SK-N-SH (cell line): ENCODE measurements at regions not wholly inside any gene's neighbourhood (a gene's known extent, or its start where the extent isn't known, plus 50 kb on each side); places are given as distances from the start of the nearest gene placed in this dataset.

ENCODE experiments used
- CTCF ChIA-PET: fragments of 300-600, 350-600 bp; formaldehyde crosslinking; extraction: SDS; loops from one replicate; lab custom pipeline; 2021; lab: Yijun Ruan, JAX
- POLR2A ChIA-PET: fragments of 350-600 bp; sonication (Branson Sonifier 250); formaldehyde crosslinking; extraction: SDS; loops from one replicate; lab custom pipeline; 2020; ENCODE audit warnings: antibody characterized with exemption, inconsistent platforms; lab: Yijun Ruan, JAX
- DNase-seq: peaks from one replicate; pipeline ENCODE4 v3.0.0; 2012
- H2AFZ ChIP-seq: fragments of 200-600 bp; sonication (generic); 2 replicates; pipeline ENCODE4 v1.8.1; 2016; ENCODE audit warnings: antibody characterized with exemption, mild to moderate bottlenecking, low read depth
- H3F3A ChIP-seq: fragments of 200-600 bp; sonication (generic); replicated peaks from 2 replicates; pipeline ENCODE3; 2016; ENCODE audit warnings: antibody characterized with exemption, mild to moderate bottlenecking; ENCODE audit not compliant: insufficient read depth
- H3K27ac ChIP-seq, 2 experiments: fragments of 200-500 bp in 1 of 2; fragments of 200-600 bp in 1 of 2; sonication (Bioruptor generic) in 1 of 2; sonication (generic), shearing (Covaris generic) in 1 of 2; 2 replicates each; pipeline versions ENCODE4 v1.5.1 to v1.6.1; 2014 to 2016; ENCODE audit warnings: low read depth in 2 of 2, inconsistent platforms in 1 of 2, low read length in 1 of 2, mild to moderate bottlenecking in 1 of 2, mixed read lengths in 1 of 2
- H3K27me3 ChIP-seq: fragments of 200-600 bp; sonication (generic), shearing (Covaris generic); 2 replicates; pipeline ENCODE4 v1.6.1; 2016; ENCODE audit warnings: mixed run types; ENCODE audit not compliant: insufficient read depth
- H3K36me3 ChIP-seq, 2 experiments: fragments of 200-500 bp in 1 of 2; fragments of 200-600 bp in 1 of 2; sonication (Bioruptor generic) in 1 of 2; sonication (generic) in 1 of 2; replicated peaks in 1 of 2; 2 replicates each; pipeline versions ENCODE3 to v1.5.1; 2014 to 2016; ENCODE audit warnings: low read length in 1 of 2, mild to moderate bottlenecking in 1 of 2; ENCODE audit not compliant: insufficient read depth in 2 of 2, control insufficient read depth in 1 of 2
- H3K4me1 ChIP-seq, 2 experiments: fragments of 200-500 bp in 1 of 2; fragments of 200-600 bp in 1 of 2; sonication (Bioruptor generic) in 1 of 2; sonication (generic), shearing (Covaris generic) in 1 of 2; 2 replicates each; pipeline versions ENCODE4 v1.5.1 to v1.6.1; 2014 to 2016; ENCODE audit warnings: low read depth in 1 of 2, low read length in 1 of 2, mixed run types in 1 of 2; ENCODE audit not compliant: insufficient read depth in 2 of 2, control insufficient read depth in 1 of 2
- H3K4me2 ChIP-seq: fragments of 200-600 bp; sonication (generic), shearing (Covaris generic); 2 replicates; pipeline ENCODE4 v1.6.1; 2017; ENCODE audit warnings: mixed run types
- H3K4me3 ChIP-seq, 2 experiments: fragments of 200-500 bp in 1 of 2; fragments of 200-600 bp in 1 of 2; sonication (Bioruptor generic) in 1 of 2; sonication (generic), shearing (Covaris generic) in 1 of 2; 2 replicates each; pipeline versions ENCODE4 v1.5.1 to v1.8.1; 2014 to 2016; ENCODE audit warnings: low read depth in 2 of 2, inconsistent platforms in 1 of 2, low read length in 1 of 2, mild to moderate bottlenecking in 1 of 2, mixed read lengths in 1 of 2, moderate library complexity in 1 of 2
- H3K79me2 ChIP-seq: fragments of 200-600 bp; sonication (generic); 2 replicates; pipeline ENCODE4 v1.8.1; 2017; ENCODE audit warnings: mild to moderate bottlenecking; ENCODE audit not compliant: insufficient read depth
- H3K9ac ChIP-seq: fragments of 200-600 bp; sonication (generic); 2 replicates; pipeline ENCODE4 v1.6.1; 2017; ENCODE audit warnings: mixed run types
- H3K9me2 ChIP-seq: fragments of 200-600 bp; sonication (generic); 2 replicates; pipeline ENCODE4 v1.6.1; 2017; ENCODE audit warnings: mixed run types
- H3K9me3 ChIP-seq: fragments of 200-600 bp; sonication (generic); 2 replicates; pipeline ENCODE4 v1.6.1; 2017; ENCODE audit warnings: mixed run types, mild to moderate bottlenecking, moderate library complexity
- H4K20me1 ChIP-seq: fragments of 200-600 bp; sonication (generic); 2 replicates; pipeline ENCODE4 v1.6.1; 2017; ENCODE audit warnings: mild to moderate bottlenecking, mixed run types; ENCODE audit not compliant: insufficient read depth
- CHD2 ChIP-seq: fragments of 150-350 bp; IDR thresholded peaks from 2 replicates; pipeline ENCODE4 v1.6.1; 2018; ENCODE audit warnings: low read length; ENCODE audit not compliant: partially characterized antibody
- ELF1 ChIP-seq: IDR thresholded peaks from 2 replicates; pipeline ENCODE4 v1.4.0; 2012
- EP300 ChIP-seq, 2 experiments: IDR thresholded peaks; 2 replicates each; pipeline versions ENCODE4 v1.4.0 to v1.6.1; 2012; ENCODE audit warnings: borderline replicate concordance in 1 of 2, low read depth in 1 of 2, low read length in 1 of 2
- FOXJ3 ChIP-seq: sonication (generic); formaldehyde crosslinking; IDR thresholded peaks from 2 replicates; pipeline ENCODE4 v1.5.1; 2020; ENCODE audit warnings: mild to moderate bottlenecking, missing genetic modification reagents
- FOXM1 ChIP-seq: IDR thresholded peaks from 2 replicates; pipeline ENCODE4 v1.4.0; 2012; ENCODE audit warnings: low read depth, mild to moderate bottlenecking
- GATA2 ChIP-seq: sonication (generic); formaldehyde crosslinking; IDR thresholded peaks from 2 replicates; pipeline ENCODE4 v1.5.0; 2020; ENCODE audit warnings: mild to moderate bottlenecking, missing genetic modification reagents
- MXI1 ChIP-seq: IDR thresholded peaks from 2 replicates; pipeline ENCODE4 v1.6.1; 2012; ENCODE audit warnings: mild to moderate bottlenecking, low read depth, low read length, improper control_type of control experiment
- NFIC ChIP-seq: IDR thresholded peaks from 2 replicates; pipeline ENCODE4 v1.4.0; 2012; ENCODE audit warnings: borderline replicate concordance
- POLR2AphosphoS5 ChIP-seq: IDR thresholded peaks from 2 replicates; pipeline ENCODE4 v1.6.1; 2012; ENCODE audit warnings: low read depth, low read length
- RAD21 ChIP-seq: IDR thresholded peaks from 2 replicates; pipeline ENCODE4 v1.6.1; 2012; ENCODE audit warnings: mild to moderate bottlenecking, low read length
- RCOR1 ChIP-seq: fragments of 150-350 bp; IDR thresholded peaks from 2 replicates; pipeline ENCODE4 v1.6.1; 2017; ENCODE audit warnings: antibody characterized with exemption, low read length
- SMC3 ChIP-seq: IDR thresholded peaks from 2 replicates; pipeline ENCODE4 v1.6.1; 2012; ENCODE audit warnings: low read depth, low read length, improper control_type of control experiment
- TCF12 ChIP-seq: IDR thresholded peaks from 2 replicates; pipeline ENCODE4 v1.4.0; 2012
- TEAD4 ChIP-seq: IDR thresholded peaks from 2 replicates; pipeline ENCODE4 v1.4.0; 2012; ENCODE audit warnings: mild to moderate bottlenecking, borderline replicate concordance; ENCODE audit not compliant: insufficient read depth
- YY1 ChIP-seq: IDR thresholded peaks from 2 replicates; pipeline ENCODE4 v1.4.0; 2012; ENCODE audit warnings: low read depth, mild to moderate bottlenecking
- WGBS: methylation state at CpG from one replicate; pipeline ENCODE4 v1.1.6; 2017; ENCODE audit warnings: low lambda C conversion rate; 5-methylcytosine and 5-hydroxymethylcytosine counted together
- TF ChIP-seq, protein P1 (sequence below): fragments of 150-350 bp; IDR thresholded peaks from 2 replicates; pipeline ENCODE4 v1.6.1; 2016; ENCODE audit warnings: mild to moderate bottlenecking, low read depth, low read length
- TF ChIP-seq, protein P2 (sequence below): IDR thresholded peaks from 2 replicates; pipeline ENCODE4 v1.6.1; 2012; ENCODE audit warnings: mild to moderate bottlenecking, low read depth, low read length, moderate library complexity
- TF ChIP-seq, protein P3 (sequence below): IDR thresholded peaks from 2 replicates; pipeline ENCODE4 v1.4.0; 2012; ENCODE audit warnings: low read depth, borderline replicate concordance

DNA sequence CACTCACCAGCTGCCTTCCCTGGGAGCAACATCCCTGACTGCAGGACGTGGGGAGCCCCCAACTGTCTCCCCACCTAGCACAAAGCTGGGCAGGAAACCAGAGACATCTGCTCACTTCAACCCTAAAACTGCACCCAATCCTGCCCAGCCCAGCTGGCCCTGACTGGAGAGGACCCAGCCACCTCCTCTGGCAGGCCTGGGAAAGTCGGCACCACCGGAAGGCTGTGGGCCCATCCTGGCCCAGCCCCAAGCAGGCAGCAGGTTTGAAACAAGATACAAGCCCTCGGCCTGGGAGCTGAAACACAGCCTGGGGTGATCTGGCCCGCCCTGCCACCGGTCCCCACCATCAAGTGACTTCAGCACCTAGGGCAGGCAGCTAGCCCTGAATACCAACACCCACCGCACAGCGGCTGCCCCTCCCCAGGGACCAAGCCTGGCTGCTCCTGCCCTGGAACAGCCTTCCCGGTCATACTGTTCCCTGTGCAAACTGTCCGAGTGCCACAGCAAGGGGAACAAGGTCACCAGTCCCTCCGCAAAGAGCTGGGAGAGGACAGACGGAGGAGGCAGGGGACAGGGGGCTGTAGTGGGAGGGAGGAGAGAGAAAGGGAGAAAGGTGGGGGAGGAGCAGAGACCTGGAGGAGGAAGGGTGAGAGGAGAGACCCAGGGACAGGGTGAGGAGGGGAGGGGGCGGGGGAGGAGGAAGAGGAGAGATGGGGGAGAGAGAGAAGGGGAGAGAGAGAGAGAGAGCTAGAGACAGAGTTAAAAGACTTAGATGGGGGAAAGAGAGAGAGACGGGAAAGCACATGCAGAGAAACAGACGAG, 115.7 kb downstream of the RFLNA start:
- H3K36me3 ChIP-seq, result peaks cover 4 to 22% of the 10 kb centered on the region in 2 experiments
- H3K4me2 ChIP-seq, result peak overlapping the region; percentile 62; the same call in 1 of the 2 replicates

DNA sequence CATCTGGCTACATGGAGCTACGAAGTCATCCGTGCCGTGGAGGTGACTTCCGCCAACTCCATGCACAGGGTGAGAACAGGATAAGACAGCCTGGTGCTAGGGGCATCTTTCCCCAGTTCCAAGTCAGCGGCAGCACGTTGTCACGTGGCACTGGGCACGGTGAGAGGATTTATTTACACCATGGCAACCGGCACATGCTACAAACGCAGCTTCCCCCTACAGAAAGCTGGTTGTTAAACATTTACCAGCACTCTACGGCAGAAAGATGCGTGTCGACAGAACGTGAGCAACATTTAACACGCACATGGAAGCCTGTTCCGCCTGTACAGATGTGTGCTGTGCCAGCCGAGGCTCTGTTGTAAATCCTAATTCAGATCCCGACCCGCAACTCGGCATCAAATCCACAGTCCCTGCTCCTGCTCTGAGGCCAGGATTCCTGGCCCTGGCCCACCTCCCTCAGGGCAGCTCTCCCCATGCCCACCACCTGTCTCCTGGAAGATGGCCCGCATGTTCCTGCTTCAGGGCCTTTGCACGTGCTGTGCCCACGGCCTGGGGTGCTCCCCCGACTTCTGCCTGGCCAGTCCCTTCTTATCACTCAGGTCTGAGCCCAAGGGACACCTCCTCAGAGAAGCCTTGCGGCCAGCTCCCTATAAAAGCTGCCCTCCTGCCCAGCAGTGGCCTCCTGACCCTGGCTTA, 114.1 kb downstream of the RFLNA start:
- CTCF ChIA-PET, result interaction anchor here (1.4 to 5.3 kb wide), 3 partner anchors 10 to 16 kb away, joined by 4 to 37 read pairs (median 12); no protein-coding TSS in a partner anchor
- no peaks in the 10 kb centered on the region for H3K27me3 ChIP-seq

More for the DNA sequence above, 115.7 kb downstream of the RFLNA start:
- H3K4me1 ChIP-seq, result peaks cover 22 to 79% of the 10 kb centered on the region in 2 experiments; a peak in 3 of 4 replicates
- WGBS, result 64% methylated on average over 10 of the region's 15 CpGs
- H3F3A ChIP-seq, result peaks cover 13% of the 10 kb centered on the region
- TF ChIP-seq TCF12 (peak; percentile 21; the same call in 1 of the 2 replicates), RCOR1 (no peak), RAD21 (0 out of 2 replicates have a peak, but pooled peaks have one; percentile 2), NFIC (peak; percentile 38; the same call in 1 of the 2 replicates), CHD2 (no peak), GATA2 (CRISPR knock-in tag) (no peak)
- ChIA-PET CTCF (interaction anchor here (0.9 to 5.3 kb wide), 5 partner anchors 10 to 271 kb away, joined by 3 to 37 read pairs (median 3); no protein-coding TSS in a partner anchor), POLR2A (no interaction called here)
- no peak overlapping the region for H3K4me3 ChIP-seq
- H3K27me3 ChIP-seq, result no peaks in the 10 kb centered on the region
- no peaks in the 10 kb centered on the region for H3K9me2 ChIP-seq
- H3K27ac ChIP-seq, result peak overlapping the region; percentile 81 to 93
- peak; percentile 79 for DNase-seq
- H2AFZ ChIP-seq, result no peak overlapping the region
- peak overlapping the region; percentile 56; the same call in 1 of the 2 replicates for H3K9ac ChIP-seq
- H4K20me1 ChIP-seq, result peaks cover 4% of the 10 kb centered on the region; the same call in 1 of the 2 replicates
- peaks cover 74% of the 10 kb centered on the region for H3K79me2 ChIP-seq
- H3K9me3 ChIP-seq, result no peaks in the 10 kb centered on the region

More for the DNA sequence above, 114.1 kb downstream of the RFLNA start:
- no peak for TF ChIP-seq EP300 (IDR thresholded peaks at IDR 0.05; ENCODE audit: borderline replicate concordance in 1 of 2, low read depth in 1 of 2, low read length in 1 of 2)
- TF ChIP-seq, protein P1, sequence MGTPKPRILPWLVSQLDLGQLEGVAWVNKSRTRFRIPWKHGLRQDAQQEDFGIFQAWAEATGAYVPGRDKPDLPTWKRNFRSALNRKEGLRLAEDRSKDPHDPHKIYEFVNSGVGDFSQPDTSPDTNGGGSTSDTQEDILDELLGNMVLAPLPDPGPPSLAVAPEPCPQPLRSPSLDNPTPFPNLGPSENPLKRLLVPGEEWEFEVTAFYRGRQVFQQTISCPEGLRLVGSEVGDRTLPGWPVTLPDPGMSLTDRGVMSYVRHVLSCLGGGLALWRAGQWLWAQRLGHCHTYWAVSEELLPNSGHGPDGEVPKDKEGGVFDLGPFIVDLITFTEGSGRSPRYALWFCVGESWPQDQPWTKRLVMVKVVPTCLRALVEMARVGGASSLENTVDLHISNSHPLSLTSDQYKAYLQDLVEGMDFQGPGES, result no peak
- no peak for TF ChIP-seq SMC3
- TF ChIP-seq GATA2 (CRISPR knock-in tag), result no peak
- TF ChIP-seq, protein P2, sequence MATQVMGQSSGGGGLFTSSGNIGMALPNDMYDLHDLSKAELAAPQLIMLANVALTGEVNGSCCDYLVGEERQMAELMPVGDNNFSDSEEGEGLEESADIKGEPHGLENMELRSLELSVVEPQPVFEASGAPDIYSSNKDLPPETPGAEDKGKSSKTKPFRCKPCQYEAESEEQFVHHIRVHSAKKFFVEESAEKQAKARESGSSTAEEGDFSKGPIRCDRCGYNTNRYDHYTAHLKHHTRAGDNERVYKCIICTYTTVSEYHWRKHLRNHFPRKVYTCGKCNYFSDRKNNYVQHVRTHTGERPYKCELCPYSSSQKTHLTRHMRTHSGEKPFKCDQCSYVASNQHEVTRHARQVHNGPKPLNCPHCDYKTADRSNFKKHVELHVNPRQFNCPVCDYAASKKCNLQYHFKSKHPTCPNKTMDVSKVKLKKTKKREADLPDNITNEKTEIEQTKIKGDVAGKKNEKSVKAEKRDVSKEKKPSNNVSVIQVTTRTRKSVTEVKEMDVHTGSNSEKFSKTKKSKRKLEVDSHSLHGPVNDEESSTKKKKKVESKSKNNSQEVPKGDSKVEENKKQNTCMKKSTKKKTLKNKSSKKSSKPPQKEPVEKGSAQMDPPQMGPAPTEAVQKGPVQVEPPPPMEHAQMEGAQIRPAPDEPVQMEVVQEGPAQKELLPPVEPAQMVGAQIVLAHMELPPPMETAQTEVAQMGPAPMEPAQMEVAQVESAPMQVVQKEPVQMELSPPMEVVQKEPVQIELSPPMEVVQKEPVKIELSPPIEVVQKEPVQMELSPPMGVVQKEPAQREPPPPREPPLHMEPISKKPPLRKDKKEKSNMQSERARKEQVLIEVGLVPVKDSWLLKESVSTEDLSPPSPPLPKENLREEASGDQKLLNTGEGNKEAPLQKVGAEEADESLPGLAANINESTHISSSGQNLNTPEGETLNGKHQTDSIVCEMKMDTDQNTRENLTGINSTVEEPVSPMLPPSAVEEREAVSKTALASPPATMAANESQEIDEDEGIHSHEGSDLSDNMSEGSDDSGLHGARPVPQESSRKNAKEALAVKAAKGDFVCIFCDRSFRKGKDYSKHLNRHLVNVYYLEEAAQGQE, result no peak
- no peak for TF ChIP-seq POLR2AphosphoS5
- TF ChIP-seq, protein P3, sequence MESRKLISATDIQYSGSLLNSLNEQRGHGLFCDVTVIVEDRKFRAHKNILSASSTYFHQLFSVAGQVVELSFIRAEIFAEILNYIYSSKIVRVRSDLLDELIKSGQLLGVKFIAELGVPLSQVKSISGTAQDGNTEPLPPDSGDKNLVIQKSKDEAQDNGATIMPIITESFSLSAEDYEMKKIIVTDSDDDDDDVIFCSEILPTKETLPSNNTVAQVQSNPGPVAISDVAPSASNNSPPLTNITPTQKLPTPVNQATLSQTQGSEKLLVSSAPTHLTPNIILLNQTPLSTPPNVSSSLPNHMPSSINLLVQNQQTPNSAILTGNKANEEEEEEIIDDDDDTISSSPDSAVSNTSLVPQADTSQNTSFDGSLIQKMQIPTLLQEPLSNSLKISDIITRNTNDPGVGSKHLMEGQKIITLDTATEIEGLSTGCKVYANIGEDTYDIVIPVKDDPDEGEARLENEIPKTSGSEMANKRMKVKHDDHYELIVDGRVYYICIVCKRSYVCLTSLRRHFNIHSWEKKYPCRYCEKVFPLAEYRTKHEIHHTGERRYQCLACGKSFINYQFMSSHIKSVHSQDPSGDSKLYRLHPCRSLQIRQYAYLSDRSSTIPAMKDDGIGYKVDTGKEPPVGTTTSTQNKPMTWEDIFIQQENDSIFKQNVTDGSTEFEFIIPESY, result no peak
- TF ChIP-seq YY1, result no peak
- TF ChIP-seq ELF1, result no peak
- TF ChIP-seq FOXJ3 (CRISPR knock-in tag), result no peak
- no peak for TF ChIP-seq RAD21
- TF ChIP-seq FOXM1, result no peak
- no peak for TF ChIP-seq MXI1
- no peak for TF ChIP-seq TEAD4
- Histone ChIP-seq H3K79me2 (peaks cover 80% of the 10 kb centered on the region), H3F3A (peaks cover 13% of the 10 kb centered on the region), H3K4me3 (no peak overlapping the region), H3K27ac (peak overlapping the region; percentile 81 to 93; a peak in 2 of 4 replicates), H3K36me3 (peaks cover 4 to 18% of the 10 kb centered on the region in 2 experiments), H2AFZ (no peak overlapping the region), H3K4me1 (peaks cover 22 to 79% of the 10 kb centered on the region in 2 experiments; a peak in 3 of 4 replicates), H4K20me1 (peaks cover 19% of the 10 kb centered on the region), H3K9ac (no peak overlapping the region), H3K4me2 (no peak overlapping the region), H3K9me3 (no peaks in the 10 kb centered on the region), H3K9me2 (no peaks in the 10 kb centered on the region)
- WGBS, result 97% methylated on average over 18 of the region's 25 CpGs
- POLR2A ChIA-PET, result no interaction called here
- no peak for DNase-seq
